ENCODE measurements at regions not wholly inside any gene's neighbourhood (a gene's known extent, or its start where the extent isn't known, plus 50 kb on each side); places are given as distances from the start of the nearest gene placed in this dataset.
"Not testable (repeated sequence)": the region's sequence is repeated elsewhere in the genome, so short reads cannot be mapped to it uniquely, and the experiment has no call there.

DNA sequence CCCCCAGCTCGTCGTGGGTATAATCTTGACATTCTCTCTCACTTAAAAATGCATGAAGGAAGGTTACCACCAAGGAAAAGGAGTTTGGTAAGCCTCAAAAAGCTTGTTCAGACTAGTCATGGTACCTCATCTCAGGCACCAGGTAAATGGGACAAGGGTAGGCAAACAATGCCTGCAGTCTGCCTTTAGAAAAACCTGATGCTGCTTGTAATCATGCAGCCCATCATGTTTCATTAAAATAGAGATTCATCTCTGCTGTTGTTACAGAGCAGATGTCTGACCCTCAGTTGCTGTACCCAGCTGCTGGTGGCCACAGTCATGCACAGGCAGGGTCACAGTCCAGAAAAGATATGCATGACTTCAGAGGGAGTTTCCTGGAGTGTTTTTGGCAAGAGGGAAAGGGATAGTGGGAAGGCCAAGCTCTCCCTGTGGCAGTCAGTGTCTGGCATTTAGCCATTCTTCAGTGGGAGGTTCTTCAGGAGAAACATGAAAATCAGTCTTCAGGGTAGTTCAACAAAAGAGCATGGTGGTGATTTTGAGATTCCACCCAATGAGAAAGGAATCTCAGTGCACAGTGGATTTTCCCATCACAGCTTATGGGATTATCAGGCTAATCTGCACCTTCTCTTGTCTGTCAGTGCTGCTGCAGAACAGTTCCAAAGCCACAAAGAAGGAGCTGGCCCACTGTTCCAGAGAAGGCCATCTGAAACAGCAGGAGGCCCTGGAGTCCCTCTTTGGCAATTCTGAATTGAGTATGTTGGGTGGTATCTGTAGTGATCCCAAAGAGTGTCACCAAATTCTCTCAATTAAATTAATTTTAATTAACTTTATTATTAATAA, 202.7 kb upstream of the FRMD6 start:
- DNase-seq, result no peak

DNA sequence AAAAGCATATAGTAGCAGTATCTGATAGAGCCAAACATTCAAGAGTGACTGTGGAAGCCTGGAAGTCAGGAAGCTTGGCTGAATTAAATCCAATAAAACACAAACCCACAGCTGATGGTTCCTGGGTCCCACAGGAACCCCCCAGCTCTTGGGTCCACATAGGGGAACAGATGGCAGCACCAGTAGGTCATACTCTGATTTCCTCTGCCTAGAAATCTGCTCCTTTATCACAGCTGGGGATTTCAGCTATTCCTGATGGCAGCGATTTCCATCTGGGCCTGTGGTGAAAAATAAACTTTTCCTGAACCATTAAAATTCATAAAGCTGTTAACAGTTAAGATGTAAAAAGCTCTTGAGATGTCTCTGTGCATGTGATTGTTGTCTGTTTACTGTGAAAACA, 202.0 kb upstream of the FRMD6 start:
- no peak for DNase-seq

DNA sequence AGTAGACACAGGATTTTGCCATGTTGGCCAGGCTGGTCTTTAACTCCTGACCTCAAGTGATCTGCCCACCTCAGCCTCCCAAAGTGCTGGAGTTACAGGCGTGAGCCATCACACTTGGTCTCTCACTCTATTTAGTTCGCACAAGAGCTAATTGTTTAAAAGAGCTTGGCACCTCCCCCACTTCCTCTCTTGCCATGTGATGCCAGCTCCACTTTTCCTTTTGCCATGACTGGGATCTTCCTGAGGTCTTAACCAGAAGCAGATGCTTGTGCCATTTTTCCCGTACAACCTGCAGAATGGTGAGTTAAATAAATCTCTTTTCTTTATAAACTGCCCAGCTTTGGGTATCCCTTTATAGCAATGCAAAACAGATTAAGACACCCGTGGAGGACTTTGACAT, 200.1 kb upstream of the FRMD6 start:
- no peak for DNase-seq

- no peak for DNase-seq
Measured at GRCh38 chr14:51453869-51454268, 197.8 kb upstream of the FRMD6 start.

DNA sequence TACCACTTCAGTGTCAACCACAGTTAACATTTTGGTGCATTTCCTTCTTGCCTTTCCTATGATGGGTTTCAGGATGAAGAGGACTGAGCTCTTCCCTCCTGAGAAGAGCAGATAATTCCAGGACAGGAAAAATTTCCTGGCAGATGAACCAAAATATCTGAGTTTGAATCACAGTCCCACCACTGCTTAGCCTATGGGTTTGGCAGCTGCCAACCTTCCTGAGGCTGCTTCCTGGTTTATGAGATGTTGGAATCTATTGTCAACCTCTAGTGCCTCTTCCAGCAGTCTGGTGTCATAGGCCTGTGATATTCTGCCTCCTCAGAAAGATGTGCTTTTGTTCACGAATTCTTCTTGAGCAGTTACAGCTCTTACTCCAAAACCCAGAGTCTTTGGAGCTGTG, 197.4 kb upstream of the FRMD6 start:
- no peak for DNase-seq

- no peak for DNase-seq
Measured at GRCh38 chr14:51455041-51455835, 196.5 kb upstream of the FRMD6 start.

DNA sequence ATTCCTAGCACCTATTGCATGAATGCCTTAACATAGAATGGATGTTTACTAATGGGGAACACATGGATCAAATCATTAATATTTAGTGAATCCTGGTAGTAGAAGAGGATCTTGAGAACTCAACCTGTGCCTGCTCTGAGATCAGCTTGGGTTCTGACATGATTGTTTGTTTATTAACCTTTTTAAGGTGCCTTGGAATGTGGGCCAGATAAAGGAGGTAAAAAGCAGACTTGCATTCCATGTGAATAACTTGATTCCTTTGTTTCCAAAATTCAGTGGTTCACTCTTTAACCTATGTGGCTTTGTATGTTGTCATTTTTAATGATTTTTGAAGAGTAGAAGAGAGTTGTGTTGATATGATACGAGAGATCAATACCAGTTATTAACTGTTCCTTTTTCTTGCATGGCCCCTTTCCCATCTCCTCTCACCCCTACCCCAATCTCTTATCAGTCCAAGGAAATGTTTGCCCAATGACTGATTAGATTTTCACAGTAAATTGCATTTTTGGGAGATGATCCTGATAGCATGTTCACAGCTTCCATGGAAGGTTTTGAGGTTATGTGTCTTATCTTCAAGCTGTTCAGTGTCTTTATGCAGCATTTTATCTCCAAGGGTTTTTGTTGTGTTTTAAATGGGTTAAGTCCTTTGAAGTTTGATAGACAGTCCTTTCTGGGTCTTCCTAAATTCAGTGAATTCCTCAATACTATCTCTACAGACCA, 193.7 kb upstream of the FRMD6 start:
- no peak for DNase-seq

DNA sequence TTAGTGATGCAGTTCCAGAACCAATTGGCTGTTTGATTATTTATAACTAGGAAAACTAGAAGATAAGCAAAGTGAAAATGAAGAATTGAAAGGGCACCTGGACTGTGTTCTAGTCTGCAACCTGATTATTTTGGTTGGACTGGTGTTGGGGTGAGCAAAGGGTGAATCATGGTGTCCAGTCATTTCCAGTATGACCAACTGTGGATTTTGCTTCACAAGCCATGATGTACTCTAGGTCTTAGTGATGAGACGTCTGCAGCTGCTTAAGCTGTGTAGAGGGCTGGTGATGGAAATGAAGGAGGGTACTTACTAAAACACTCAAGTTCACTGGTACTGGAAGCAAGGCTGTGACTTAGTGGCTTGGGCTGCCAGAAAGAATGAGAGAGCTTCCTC, 193.2 kb upstream of the FRMD6 start:
- no peak for DNase-seq

- no peak for DNase-seq
Measured at GRCh38 chr14:51460011-51460410, 191.7 kb upstream of the FRMD6 start.

DNA sequence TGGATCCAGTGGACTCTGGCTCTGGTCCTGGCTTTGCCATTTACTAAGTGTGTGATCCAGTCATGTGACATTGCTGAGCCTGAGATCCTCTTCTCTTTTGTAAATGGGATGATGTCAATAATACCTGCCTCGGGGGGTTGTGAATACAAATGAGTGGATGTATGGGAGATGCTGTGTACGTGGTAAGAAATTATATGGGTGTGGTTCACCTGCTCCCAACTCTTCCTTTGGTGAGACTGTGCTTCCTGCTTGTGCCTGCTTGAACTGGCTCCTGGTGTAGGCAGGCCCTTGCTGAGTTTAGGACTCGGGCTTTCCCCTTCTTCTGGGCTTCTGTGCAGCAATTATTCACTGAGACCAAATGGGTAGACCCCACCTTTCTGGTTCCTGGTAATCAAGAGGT, 189.5 kb upstream of the FRMD6 start:
- DNase-seq, result no peak

GRCh38 chr14:51462706-51463105, 189.0 kb upstream of the FRMD6 start:
- DNase-seq, result no peak

DNA sequence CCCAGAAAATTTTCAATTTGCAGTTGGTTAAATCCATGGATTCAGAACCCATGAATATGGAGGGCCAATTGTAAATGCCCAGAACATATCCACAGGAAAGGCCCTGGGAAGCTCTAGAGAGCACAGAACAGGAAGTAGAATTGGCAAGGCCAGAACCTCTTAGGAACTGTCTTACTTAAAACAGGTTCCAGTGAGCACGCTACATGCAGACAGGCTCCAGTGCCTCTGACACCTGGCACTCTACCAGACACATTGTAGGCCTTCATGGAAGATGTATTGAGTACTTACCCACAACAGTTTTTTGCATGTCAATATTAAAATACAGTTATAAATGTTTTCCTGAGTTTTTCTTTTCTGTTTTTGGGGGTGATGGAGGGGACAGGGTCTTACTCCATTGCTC, 188.2 kb upstream of the FRMD6 start:
- DNase-seq, result no peak

DNA sequence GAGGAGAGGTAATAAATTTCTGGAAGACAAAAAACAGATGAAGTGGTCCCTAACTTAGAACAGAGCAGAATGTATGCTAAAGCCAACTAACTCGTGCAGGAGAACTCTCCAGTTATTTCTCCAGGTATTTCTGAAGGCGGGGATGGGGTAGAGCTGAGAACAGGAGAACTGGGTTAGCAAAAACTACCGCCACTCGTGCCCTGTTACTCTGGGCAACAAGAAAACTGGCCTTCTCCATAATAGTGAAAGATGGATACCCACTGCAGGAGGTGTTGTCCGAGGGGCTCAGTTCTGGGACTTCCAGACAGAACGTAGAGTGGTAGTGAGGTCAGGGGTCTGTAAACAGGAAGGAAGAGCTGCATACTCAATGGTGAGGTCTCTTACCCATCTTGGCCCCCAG, 187.3 kb upstream of the FRMD6 start:
- no peak for DNase-seq

DNA sequence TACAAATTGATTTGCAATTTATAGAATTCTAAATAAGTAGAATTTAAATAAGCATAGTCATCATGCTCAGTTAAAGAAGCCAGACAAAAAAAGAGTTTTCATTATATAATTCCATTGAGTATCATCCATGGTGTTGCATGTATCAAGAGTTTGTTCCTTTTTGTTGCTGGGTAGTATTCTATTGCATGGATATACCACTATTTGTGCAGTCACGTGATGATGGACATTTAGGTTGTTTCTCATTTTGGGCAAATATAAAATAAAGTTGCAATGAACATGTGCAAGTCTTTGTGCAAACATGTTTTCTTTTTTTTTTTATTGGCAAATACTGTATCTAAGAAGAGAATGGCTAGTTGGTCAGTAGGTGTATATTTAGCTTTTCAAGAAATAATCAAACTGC, 186.2 kb upstream of the FRMD6 start:
- no peak for DNase-seq

DNA sequence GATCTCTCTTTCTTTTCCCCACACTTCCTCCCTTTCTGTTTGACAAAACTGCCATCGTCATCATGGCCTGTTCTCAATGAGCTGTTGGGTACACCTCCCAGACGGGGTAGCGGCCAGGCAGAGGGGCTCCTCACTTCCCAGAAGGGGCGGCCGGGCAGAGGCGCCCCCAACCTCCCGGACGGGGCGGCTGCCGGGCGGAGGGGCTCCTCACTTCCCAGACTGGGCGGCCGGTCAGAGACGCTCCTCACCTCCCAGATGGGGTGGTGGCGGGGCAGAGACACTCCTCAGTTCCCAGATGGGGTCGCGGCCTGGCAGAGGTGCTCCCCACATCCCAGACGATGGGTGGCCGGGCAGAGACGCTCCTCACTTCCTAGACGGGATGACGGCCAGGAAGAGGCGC, 184.3 kb upstream of the FRMD6 start:
- not testable (repeated sequence) for DNase-seq

GRCh38 chr14:51468523-51468922, 183.2 kb upstream of the FRMD6 start:
- DNase-seq, result no peak

DNA sequence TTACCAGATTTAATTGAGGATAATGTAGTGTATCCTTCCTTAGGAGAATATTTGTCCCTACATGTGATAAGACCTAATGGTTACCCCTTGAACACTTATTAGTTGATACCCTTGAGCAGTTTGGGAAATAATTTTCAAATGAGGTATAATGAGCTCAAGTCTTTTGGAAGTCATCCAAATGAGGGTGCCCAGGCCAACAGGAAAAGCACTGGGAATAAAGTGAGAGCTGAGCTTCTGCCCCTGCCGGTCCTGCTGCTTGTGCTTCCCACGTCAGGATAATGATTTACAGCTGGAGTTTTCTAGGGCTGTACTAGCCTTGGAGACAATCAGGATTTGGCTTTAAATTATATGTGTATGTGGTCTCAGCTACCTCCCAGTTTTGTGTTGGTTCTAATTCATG, 178.8 kb upstream of the FRMD6 start:
- DNase-seq, result no peak

GRCh38 chr14:51473351-51473750, 178.4 kb upstream of the FRMD6 start:
- DNase-seq, result no peak

- DNase-seq, result no peak
Measured at GRCh38 chr14:51473808-51474565, 177.7 kb upstream of the FRMD6 start.

DNA sequence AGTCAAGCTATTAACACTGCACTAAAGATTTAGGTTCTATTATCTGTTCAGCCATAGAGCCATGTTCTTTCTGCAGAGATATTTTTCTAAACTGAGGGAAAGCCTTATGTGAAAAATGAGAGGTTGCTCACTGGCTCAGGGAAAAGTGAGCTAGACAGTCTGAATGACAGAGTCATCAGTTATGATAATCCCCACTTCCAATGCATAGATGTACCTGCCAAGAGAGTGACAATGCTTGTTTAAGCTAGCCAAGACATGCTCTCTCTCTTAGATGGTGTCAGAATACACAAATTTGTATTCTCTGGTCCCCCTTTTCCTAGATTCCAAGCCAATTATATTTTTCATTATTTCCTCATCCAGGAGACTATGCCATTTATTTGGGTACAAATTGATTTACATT, 176.9 kb upstream of the FRMD6 start:
- DNase-seq, result no peak

GRCh38 chr14:51478175-51478621, 173.5 kb upstream of the FRMD6 start:
- no peak for DNase-seq

- no peak for DNase-seq
Measured at GRCh38 chr14:51479584-51480325, 172.0 kb upstream of the FRMD6 start.

All from effector CD8-positive, alpha-beta T cell (primary cell).